ENCODE measurements at regions not wholly inside any gene's neighbourhood (a gene's known extent, or its start where the extent isn't known, plus 50 kb on each side); places are given as distances from the start of the nearest gene placed in this dataset.

DNA sequence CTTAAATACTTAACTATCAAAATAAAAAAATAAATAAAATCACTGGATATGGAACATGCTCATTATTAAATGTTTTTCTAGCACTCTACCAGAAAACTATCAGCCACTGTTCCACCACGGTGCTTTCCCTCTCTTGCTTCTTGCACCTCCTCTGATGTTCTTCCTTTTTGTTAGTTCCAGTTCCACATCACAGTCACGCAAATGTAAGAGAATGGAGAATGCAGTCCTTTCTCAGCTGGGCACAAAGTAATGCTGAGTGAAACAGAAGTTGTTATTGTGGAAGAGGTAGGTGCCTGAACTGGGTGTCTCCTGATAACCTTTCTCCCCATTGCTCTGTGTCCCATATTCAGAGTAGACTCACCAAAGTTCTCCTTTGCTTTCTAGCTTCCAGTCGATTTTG is 1116.9 kb upstream of the TMEM132C start:
- TF ChIP-seq FOXM1 (IDR thresholded peaks at IDR 0.05; ENCODE audit: borderline replicate concordance, low read depth) (no peak), CREB1 (IDR thresholded peaks at IDR 0.05; ENCODE audit: low read depth) (no peak), EP300 (IDR thresholded peaks at IDR 0.05; ENCODE audit: borderline replicate concordance) (no peak), CEBPB (IDR thresholded peaks at IDR 0.05) (no peak), TAF1 (IDR thresholded peaks at IDR 0.05; ENCODE audit: low read depth) (no peak)
- TF ChIP-seq, protein P1, sequence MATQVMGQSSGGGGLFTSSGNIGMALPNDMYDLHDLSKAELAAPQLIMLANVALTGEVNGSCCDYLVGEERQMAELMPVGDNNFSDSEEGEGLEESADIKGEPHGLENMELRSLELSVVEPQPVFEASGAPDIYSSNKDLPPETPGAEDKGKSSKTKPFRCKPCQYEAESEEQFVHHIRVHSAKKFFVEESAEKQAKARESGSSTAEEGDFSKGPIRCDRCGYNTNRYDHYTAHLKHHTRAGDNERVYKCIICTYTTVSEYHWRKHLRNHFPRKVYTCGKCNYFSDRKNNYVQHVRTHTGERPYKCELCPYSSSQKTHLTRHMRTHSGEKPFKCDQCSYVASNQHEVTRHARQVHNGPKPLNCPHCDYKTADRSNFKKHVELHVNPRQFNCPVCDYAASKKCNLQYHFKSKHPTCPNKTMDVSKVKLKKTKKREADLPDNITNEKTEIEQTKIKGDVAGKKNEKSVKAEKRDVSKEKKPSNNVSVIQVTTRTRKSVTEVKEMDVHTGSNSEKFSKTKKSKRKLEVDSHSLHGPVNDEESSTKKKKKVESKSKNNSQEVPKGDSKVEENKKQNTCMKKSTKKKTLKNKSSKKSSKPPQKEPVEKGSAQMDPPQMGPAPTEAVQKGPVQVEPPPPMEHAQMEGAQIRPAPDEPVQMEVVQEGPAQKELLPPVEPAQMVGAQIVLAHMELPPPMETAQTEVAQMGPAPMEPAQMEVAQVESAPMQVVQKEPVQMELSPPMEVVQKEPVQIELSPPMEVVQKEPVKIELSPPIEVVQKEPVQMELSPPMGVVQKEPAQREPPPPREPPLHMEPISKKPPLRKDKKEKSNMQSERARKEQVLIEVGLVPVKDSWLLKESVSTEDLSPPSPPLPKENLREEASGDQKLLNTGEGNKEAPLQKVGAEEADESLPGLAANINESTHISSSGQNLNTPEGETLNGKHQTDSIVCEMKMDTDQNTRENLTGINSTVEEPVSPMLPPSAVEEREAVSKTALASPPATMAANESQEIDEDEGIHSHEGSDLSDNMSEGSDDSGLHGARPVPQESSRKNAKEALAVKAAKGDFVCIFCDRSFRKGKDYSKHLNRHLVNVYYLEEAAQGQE (IDR thresholded peaks at IDR 0.05; ENCODE audit: low read depth): no peak
- TF ChIP-seq, protein P2, sequence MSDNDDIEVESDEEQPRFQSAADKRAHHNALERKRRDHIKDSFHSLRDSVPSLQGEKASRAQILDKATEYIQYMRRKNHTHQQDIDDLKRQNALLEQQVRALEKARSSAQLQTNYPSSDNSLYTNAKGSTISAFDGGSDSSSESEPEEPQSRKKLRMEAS (IDR thresholded peaks at IDR 0.05): no peak
